ENCODE measurements at regions not wholly inside any gene's neighbourhood (a gene's known extent, or its start where the extent isn't known, plus 50 kb on each side); places are given as distances from the start of the nearest gene placed in this dataset.

DNA sequence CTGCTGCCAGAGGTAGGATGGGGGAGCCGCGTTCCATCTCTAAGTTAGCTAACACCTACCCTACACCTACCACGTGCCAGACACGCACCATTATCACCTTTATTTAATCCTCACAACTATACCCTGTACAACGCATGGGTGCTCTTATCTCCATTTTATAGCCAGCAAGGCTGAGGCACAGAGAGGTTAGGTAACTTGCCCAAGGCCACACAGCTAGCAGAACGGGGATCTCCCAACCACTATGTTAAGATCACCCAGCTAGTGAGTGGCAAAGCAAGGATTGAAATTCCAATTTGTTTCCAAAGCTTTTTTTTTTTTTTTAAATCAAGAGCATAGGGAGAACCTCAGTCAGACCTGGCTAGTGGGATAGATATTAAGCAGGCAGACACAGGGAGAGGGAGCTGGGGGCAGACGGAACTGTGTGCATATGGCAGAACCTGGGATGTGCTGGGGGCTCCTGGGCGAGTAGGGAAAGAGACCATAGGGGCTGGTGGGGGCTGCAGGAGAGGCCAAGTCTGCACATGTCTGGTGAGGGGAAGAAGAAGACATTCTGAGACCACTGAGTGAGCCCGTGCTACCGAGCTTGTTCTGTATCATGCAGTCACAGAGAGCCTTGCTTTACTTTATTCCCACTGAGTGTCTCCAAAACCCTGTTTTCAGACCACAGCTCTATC, 196.3 kb upstream of the TPM1 start:
- TF ChIP-seq, protein P1, sequence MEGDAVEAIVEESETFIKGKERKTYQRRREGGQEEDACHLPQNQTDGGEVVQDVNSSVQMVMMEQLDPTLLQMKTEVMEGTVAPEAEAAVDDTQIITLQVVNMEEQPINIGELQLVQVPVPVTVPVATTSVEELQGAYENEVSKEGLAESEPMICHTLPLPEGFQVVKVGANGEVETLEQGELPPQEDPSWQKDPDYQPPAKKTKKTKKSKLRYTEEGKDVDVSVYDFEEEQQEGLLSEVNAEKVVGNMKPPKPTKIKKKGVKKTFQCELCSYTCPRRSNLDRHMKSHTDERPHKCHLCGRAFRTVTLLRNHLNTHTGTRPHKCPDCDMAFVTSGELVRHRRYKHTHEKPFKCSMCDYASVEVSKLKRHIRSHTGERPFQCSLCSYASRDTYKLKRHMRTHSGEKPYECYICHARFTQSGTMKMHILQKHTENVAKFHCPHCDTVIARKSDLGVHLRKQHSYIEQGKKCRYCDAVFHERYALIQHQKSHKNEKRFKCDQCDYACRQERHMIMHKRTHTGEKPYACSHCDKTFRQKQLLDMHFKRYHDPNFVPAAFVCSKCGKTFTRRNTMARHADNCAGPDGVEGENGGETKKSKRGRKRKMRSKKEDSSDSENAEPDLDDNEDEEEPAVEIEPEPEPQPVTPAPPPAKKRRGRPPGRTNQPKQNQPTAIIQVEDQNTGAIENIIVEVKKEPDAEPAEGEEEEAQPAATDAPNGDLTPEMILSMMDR (IDR thresholded peaks at IDR 0.05), result no peak
- TF ChIP-seq EP300 (IDR thresholded peaks at IDR 0.05), result no peak
- no peak for TF ChIP-seq POLR2A (IDR thresholded peaks at IDR 0.05)
